ENCODE measurements at regions not wholly inside any gene's neighbourhood (a gene's known extent, or its start where the extent isn't known, plus 50 kb on each side); places are given as distances from the start of the nearest gene placed in this dataset.

DNA sequence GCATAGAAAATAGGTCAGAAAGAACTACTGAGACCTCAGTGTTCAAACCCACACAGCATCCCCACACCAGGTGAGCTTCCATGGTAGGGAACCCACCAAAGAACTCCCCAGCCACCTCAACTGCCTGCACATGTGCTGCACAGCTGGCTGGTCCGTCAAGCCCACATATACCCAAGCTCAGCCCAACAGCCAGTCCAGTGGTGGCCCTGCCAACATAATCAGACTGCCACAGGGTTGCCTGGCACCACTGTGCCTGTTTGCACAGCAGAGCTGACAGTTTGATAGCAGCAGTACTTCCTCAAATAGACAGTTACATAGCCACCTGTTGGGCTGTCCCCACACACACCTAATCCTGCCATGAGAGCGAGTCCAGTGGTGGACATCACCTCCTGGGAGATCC, 283.3 kb upstream of the PRMT6 start:
- Histone ChIP-seq H3K4me1 (no peaks in the 10 kb centered on the region), H3K36me3 (no peaks in the 10 kb centered on the region), H3K9me3 (peaks cover 0 to 32% of the 10 kb centered on the region in 2 donors), H3K27me3 (no peaks in the 10 kb centered on the region), H3K4me3 (no peak overlapping the region), H3K27ac (no peak overlapping the region)
- no peak for DNase-seq (ENCODE audit: low spot score)
- TF ChIP-seq, protein P1, sequence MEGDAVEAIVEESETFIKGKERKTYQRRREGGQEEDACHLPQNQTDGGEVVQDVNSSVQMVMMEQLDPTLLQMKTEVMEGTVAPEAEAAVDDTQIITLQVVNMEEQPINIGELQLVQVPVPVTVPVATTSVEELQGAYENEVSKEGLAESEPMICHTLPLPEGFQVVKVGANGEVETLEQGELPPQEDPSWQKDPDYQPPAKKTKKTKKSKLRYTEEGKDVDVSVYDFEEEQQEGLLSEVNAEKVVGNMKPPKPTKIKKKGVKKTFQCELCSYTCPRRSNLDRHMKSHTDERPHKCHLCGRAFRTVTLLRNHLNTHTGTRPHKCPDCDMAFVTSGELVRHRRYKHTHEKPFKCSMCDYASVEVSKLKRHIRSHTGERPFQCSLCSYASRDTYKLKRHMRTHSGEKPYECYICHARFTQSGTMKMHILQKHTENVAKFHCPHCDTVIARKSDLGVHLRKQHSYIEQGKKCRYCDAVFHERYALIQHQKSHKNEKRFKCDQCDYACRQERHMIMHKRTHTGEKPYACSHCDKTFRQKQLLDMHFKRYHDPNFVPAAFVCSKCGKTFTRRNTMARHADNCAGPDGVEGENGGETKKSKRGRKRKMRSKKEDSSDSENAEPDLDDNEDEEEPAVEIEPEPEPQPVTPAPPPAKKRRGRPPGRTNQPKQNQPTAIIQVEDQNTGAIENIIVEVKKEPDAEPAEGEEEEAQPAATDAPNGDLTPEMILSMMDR (IDR thresholded peaks at IDR 0.05), result no peak

GRCh38 chr1:106780066-106780465, 276.4 kb upstream of the PRMT6 start:
- H3K4me1 ChIP-seq, result no peaks in the 10 kb centered on the region
- no peaks in the 10 kb centered on the region for H3K27me3 ChIP-seq
- no peak for DNase-seq (ENCODE audit: low spot score)
- TF ChIP-seq, protein P1 (IDR thresholded peaks at IDR 0.05), result no peak
- H3K4me3 ChIP-seq, result no peak overlapping the region
- H3K9me3 ChIP-seq, result peaks cover 0 to 14% of the 10 kb centered on the region in 2 donors
- no peaks in the 10 kb centered on the region for H3K36me3 ChIP-seq
- H3K27ac ChIP-seq, result no peak overlapping the region

GRCh38 chr1:106780806-106781569, 275.5 kb upstream of the PRMT6 start:
- no peaks in the 10 kb centered on the region for H3K4me1 ChIP-seq
- no peak overlapping the region for H3K27ac ChIP-seq
- DNase-seq (ENCODE audit: low spot score), result no peak
- no peak overlapping the region for H3K4me3 ChIP-seq
- no peaks in the 10 kb centered on the region for H3K27me3 ChIP-seq
- TF ChIP-seq, protein P1 (IDR thresholded peaks at IDR 0.05), result no peak
- H3K36me3 ChIP-seq, result no peaks in the 10 kb centered on the region
- peaks cover 0 to 14% of the 10 kb centered on the region in 2 donors for H3K9me3 ChIP-seq

- Histone ChIP-seq H3K36me3 (no peaks in the 10 kb centered on the region), H3K27ac (no peak overlapping the region), H3K27me3 (no peaks in the 10 kb centered on the region), H3K9me3 (no peaks in the 10 kb centered on the region), H3K4me1 (no peaks in the 10 kb centered on the region), H3K4me3 (no peak overlapping the region)
- TF ChIP-seq, protein P1 (IDR thresholded peaks at IDR 0.05), result no peak
- DNase-seq (ENCODE audit: low spot score), result no peak
Measured at GRCh38 chr1:106785176-106785575, 271.3 kb upstream of the PRMT6 start.

DNA sequence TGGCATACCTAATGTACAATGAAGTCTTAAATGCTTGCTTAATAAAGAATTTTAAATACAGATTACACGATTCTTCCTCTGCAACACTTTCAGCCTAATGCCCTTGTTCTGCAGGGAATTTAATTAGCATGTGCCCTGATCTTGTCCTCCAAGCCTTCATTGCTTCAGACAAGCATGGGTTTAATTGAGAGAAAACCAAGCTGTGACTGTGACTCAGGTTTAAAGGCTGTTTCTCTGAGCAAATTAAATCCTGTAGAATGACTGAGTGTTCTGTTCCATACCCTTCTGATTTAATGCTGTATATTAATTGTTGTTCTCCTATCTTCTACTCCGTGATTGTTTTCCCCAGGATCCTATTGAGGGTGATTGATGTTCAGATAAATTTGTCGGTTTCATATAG, 269.0 kb upstream of the PRMT6 start:
- TF ChIP-seq, protein P1 (IDR thresholded peaks at IDR 0.05), result no peak
- no peak for DNase-seq (ENCODE audit: low spot score)
- Histone ChIP-seq H3K9me3 (no peaks in the 10 kb centered on the region), H3K36me3 (no peaks in the 10 kb centered on the region), H3K4me3 (no peak overlapping the region), H3K27ac (no peak overlapping the region), H3K4me1 (no peaks in the 10 kb centered on the region), H3K27me3 (no peaks in the 10 kb centered on the region)

GRCh38 chr1:106789686-106790085, 266.8 kb upstream of the PRMT6 start:
- TF ChIP-seq, protein P1 (IDR thresholded peaks at IDR 0.05), result no peak
- Histone ChIP-seq H3K4me3 (no peak overlapping the region), H3K9me3 (no peaks in the 10 kb centered on the region), H3K36me3 (no peaks in the 10 kb centered on the region), H3K4me1 (no peaks in the 10 kb centered on the region), H3K27me3 (no peaks in the 10 kb centered on the region), H3K27ac (no peak overlapping the region)
- DNase-seq (ENCODE audit: low spot score), result no peak

All from right atrium auricular region (tissue), 2 donors.